ENCODE measurements at regions not wholly inside any gene's neighbourhood (a gene's known extent, or its start where the extent isn't known, plus 50 kb on each side); places are given as distances from the start of the nearest gene placed in this dataset.

- TF ChIP-seq EP300 (IDR thresholded peaks at IDR 0.05) (no peak), CTCF (IDR thresholded peaks at IDR 0.05) (no peak), POLR2AphosphoS5 (IDR thresholded peaks at IDR 0.05) (no peak), POLR2A (IDR thresholded peaks at IDR 0.05) (no peak)
These were observed 108.8 kb downstream of the IL12A start for GRCh38 chr3:160097478-160097877.
